ENCODE measurements at regions not wholly inside any gene's neighbourhood (a gene's known extent, or its start where the extent isn't known, plus 50 kb on each side); places are given as distances from the start of the nearest gene placed in this dataset.

GRCh38 chr3:18853269-18853668 lies 295.0 kb upstream of the KCNH8 start:
- Histone ChIP-seq H4K91ac (ENCODE audit: insufficient read length, low read depth, low read length) (no peak overlapping the region), H3K27me3 (ENCODE audit: insufficient read depth, low read length) (no peaks in the 10 kb centered on the region), H3K27ac (ENCODE audit: insufficient read length, low read depth, low read length) (no peak overlapping the region), H4K8ac (replicated peaks; ENCODE audit: insufficient read length, low read depth, low read length) (no peak overlapping the region), H3T11ph (ENCODE audit: low read length) (no peak overlapping the region), H3K14ac (ENCODE audit: insufficient read depth, low read length) (no peak overlapping the region), H4K5ac (ENCODE audit: insufficient read length, low read depth, low read length) (no peak overlapping the region), H2BK12ac (ENCODE audit: insufficient read length, low read depth, low read length) (no peak overlapping the region), H3K79me1 (ENCODE audit: insufficient read depth, low read depth, low read length, poor library complexity, severe bottlenecking) (no peaks in the 10 kb centered on the region), H3K4me1 (ENCODE audit: insufficient read depth, low read length) (no peaks in the 10 kb centered on the region), H2BK120ac (ENCODE audit: low read depth, low read length, poor library complexity, severe bottlenecking) (no peak overlapping the region), H2BK5ac (ENCODE audit: insufficient read length, low read length) (no peak overlapping the region), H3K79me2 (ENCODE audit: insufficient read depth, low read length) (no peaks in the 10 kb centered on the region), H3K23me2 (ENCODE audit: insufficient read length, low read depth, low read length, poor library complexity, severe bottlenecking) (no peaks in the 10 kb centered on the region), H3K56ac (ENCODE audit: insufficient read length, low read depth, low read length) (no peak overlapping the region), H3K9me3 (ENCODE audit: control insufficient read depth, low read depth, low read length) (no peaks in the 10 kb centered on the region), H2AFZ (ENCODE audit: low read length) (no peak overlapping the region), H2BK15ac (ENCODE audit: low read depth, low read length) (no peak overlapping the region), H3K23ac (ENCODE audit: insufficient read length, low read depth, low read length) (no peak overlapping the region), H3K9ac (ENCODE audit: extremely low read depth, insufficient read length, low read length) (no peak overlapping the region), H3K4me2 (ENCODE audit: insufficient read depth, insufficient read length, low read length) (no peak overlapping the region), H2AK5ac (ENCODE audit: insufficient read length, low read length) (no peak overlapping the region), H4K20me1 (ENCODE audit: control insufficient read depth, insufficient read depth, insufficient read length) (no peaks in the 10 kb centered on the region), H3K18ac (ENCODE audit: insufficient read length, low read depth, low read length) (no peak overlapping the region), H3K4ac (ENCODE audit: low read depth, low read length) (no peak overlapping the region), H2BK20ac (ENCODE audit: low read depth, low read length, poor library complexity, severe bottlenecking) (no peak overlapping the region)
- Mint-ChIP-seq H3K27me3 (ENCODE audit: low read depth) (no peaks in the 10 kb centered on the region), H3K36me3 (ENCODE audit: insufficient read depth in 1 of 3, low read depth in 3 of 3) (no peaks in the 10 kb centered on the region), H3K9me3 (no peaks in the 10 kb centered on the region), H3K4me3 (no peak overlapping the region), H3K4me1 (peaks cover 0 to 3% of the 10 kb centered on the region in 2 experiments; a peak in 1 of 4 replicates), H3K27ac (no peak overlapping the region; a peak in 1 of 7 replicates)
- no peak for DNase-seq
- no CpG with 5 or more reads among the region's 1 CpG for WGBS (ENCODE audit: extremely low coverage, insufficient read length, low lambda C conversion rate)
- TF ChIP-seq CTCF (conservative IDR thresholded peaks at IDR 0.05) = no peak
